ENCODE measurements at regions not wholly inside any gene's neighbourhood (a gene's known extent, or its start where the extent isn't known, plus 50 kb on each side); places are given as distances from the start of the nearest gene placed in this dataset.

DNA sequence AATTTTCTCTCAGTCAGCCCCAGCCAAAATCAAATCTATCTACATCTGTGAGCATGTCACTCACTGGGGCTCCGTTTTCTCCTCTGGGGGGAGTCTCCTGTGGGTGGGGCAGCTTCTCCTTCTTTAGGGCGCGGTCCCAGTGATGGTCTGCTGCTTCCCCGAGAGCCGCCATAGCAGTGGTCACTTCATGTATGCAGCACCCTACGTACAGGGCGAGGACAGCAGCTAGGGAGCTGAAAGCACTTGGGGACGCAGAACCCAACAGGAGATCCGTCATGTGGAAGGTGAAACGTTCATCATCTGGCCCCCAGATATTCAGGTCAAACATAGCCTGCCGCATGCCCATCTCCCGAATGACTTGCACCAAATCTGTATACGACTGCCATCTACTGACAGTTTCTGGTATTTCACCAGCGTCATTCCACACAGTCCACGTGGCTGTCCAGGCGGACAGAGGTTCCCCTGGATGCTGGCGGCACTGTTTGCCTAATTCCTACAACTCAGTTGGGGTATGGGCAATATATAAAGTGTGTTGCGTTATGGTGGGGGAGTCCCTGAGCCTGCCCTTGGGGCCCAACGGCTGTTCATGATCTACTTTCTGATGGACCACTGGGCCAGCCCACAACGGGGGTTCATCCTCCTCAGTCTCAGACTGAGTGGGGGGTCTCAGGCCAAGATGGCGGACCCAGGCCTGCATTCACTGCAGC is 795.0 kb downstream of the EFNA5 start:
- Histone ChIP-seq H3K79me1 (ENCODE audit: low read length) (no peaks in the 10 kb centered on the region), H4K5ac (ENCODE audit: low read length) (no peak overlapping the region), H3K27me3 (ENCODE audit: insufficient read depth, low read length, poor library complexity) (no peaks in the 10 kb centered on the region), H3K56ac (ENCODE audit: low read length) (no peak overlapping the region), H3K4me1 (ENCODE audit: control insufficient read depth, low read depth, low read length) (no peaks in the 10 kb centered on the region), H3K18ac (ENCODE audit: low read length) (no peak overlapping the region), H2BK120ac (ENCODE audit: low read depth, low read length) (no peak overlapping the region), H3K4me3 (ENCODE audit: low read length) (no peak overlapping the region), H3K4ac (ENCODE audit: low read depth, low read length) (no peak overlapping the region), H3K4me2 (ENCODE audit: low read length) (no peak overlapping the region), H2BK15ac (replicated peaks; ENCODE audit: low read depth) (no peak overlapping the region), H3K36me3 (ENCODE audit: control insufficient read depth, insufficient read depth, low read length) (no peaks in the 10 kb centered on the region), H2BK5ac (ENCODE audit: low read length) (no peak overlapping the region), H4K8ac (ENCODE audit: low read depth, low read length) (no peak overlapping the region), H3K23ac (ENCODE audit: low read length) (no peak overlapping the region), H2AK5ac (ENCODE audit: low read length) (no peak overlapping the region), H3K9ac (ENCODE audit: low read length) (no peak overlapping the region), H3K27ac (ENCODE audit: low read depth, low read length) (no peak overlapping the region), H3K79me2 (ENCODE audit: control insufficient read depth, insufficient read depth, low read length) (no peaks in the 10 kb centered on the region)
- no CpG with 5 or more reads among the region's 21 CpGs for WGBS (ENCODE audit: extremely low coverage, insufficient coverage, low lambda C conversion rate)
- peak; percentile 71 for DNase-seq

- no peak overlapping the region for H3K56ac ChIP-seq (ENCODE audit: low read length)
- no peak overlapping the region for H3K9ac ChIP-seq (ENCODE audit: low read length)
- no peaks in the 10 kb centered on the region for H3K4me1 ChIP-seq (ENCODE audit: control insufficient read depth, low read depth, low read length)
- no peak overlapping the region for H3K4me3 ChIP-seq (ENCODE audit: low read length)
- H3K23ac ChIP-seq (ENCODE audit: low read length), result no peak overlapping the region
- H2BK15ac ChIP-seq (replicated peaks; ENCODE audit: low read depth), result no peak overlapping the region
- no peak overlapping the region for H3K4ac ChIP-seq (ENCODE audit: low read depth, low read length)
- no peak overlapping the region for H4K5ac ChIP-seq (ENCODE audit: low read length)
- no peak overlapping the region for H4K8ac ChIP-seq (ENCODE audit: low read depth, low read length)
- no peaks in the 10 kb centered on the region for H3K79me2 ChIP-seq (ENCODE audit: control insufficient read depth, insufficient read depth, low read length)
- H2BK120ac ChIP-seq (ENCODE audit: low read depth, low read length), result no peak overlapping the region
- H2AK5ac ChIP-seq (ENCODE audit: low read length), result no peak overlapping the region
- no CpG with 5 or more reads among the region's 9 CpGs for WGBS (ENCODE audit: extremely low coverage, insufficient coverage, low lambda C conversion rate)
- no peaks in the 10 kb centered on the region for H3K27me3 ChIP-seq (ENCODE audit: insufficient read depth, low read length, poor library complexity)
- H3K4me2 ChIP-seq (ENCODE audit: low read length), result no peak overlapping the region
- no peak for DNase-seq
- H3K79me1 ChIP-seq (ENCODE audit: low read length), result no peaks in the 10 kb centered on the region
- H2BK5ac ChIP-seq (ENCODE audit: low read length), result no peak overlapping the region
- no peaks in the 10 kb centered on the region for H3K36me3 ChIP-seq (ENCODE audit: control insufficient read depth, insufficient read depth, low read length)
- H3K27ac ChIP-seq (ENCODE audit: low read depth, low read length), result no peak overlapping the region
- H3K18ac ChIP-seq (ENCODE audit: low read length), result no peak overlapping the region
Measured at GRCh38 chr5:106874974-106875373, 795.8 kb downstream of the EFNA5 start.

GRCh38 chr5:106874531-106874930 is 796.2 kb downstream of the EFNA5 start:
- no CpG with 5 or more reads among the region's 7 CpGs for WGBS (ENCODE audit: extremely low coverage, insufficient coverage, low lambda C conversion rate)
- no peaks in the 10 kb centered on the region for H3K79me1 ChIP-seq (ENCODE audit: low read length)
- H3K27me3 ChIP-seq (ENCODE audit: insufficient read depth, low read length, poor library complexity), result no peaks in the 10 kb centered on the region
- H3K56ac ChIP-seq (ENCODE audit: low read length), result no peak overlapping the region
- no peak overlapping the region for H2BK5ac ChIP-seq (ENCODE audit: low read length)
- H3K36me3 ChIP-seq (ENCODE audit: control insufficient read depth, insufficient read depth, low read length), result no peaks in the 10 kb centered on the region
- no peak overlapping the region for H3K4me2 ChIP-seq (ENCODE audit: low read length)
- no peak overlapping the region for H3K4me3 ChIP-seq (ENCODE audit: low read length)
- H4K5ac ChIP-seq (ENCODE audit: low read length), result no peak overlapping the region
- H2AK5ac ChIP-seq (ENCODE audit: low read length), result no peak overlapping the region
- H4K8ac ChIP-seq (ENCODE audit: low read depth, low read length), result no peak overlapping the region
- no peak overlapping the region for H2BK120ac ChIP-seq (ENCODE audit: low read depth, low read length)
- no peak overlapping the region for H3K23ac ChIP-seq (ENCODE audit: low read length)
- H3K4ac ChIP-seq (ENCODE audit: low read depth, low read length), result no peak overlapping the region
- H3K9ac ChIP-seq (ENCODE audit: low read length), result no peak overlapping the region
- H3K27ac ChIP-seq (ENCODE audit: low read depth, low read length), result no peak overlapping the region
- DNase-seq, result no peak
- H3K79me2 ChIP-seq (ENCODE audit: control insufficient read depth, insufficient read depth, low read length), result no peaks in the 10 kb centered on the region
- no peak overlapping the region for H2BK15ac ChIP-seq (replicated peaks; ENCODE audit: low read depth)
- no peak overlapping the region for H3K18ac ChIP-seq (ENCODE audit: low read length)
- H3K4me1 ChIP-seq (ENCODE audit: control insufficient read depth, low read depth, low read length), result no peaks in the 10 kb centered on the region

GRCh38 chr5:106873568-106873967 is 797.2 kb downstream of the EFNA5 start:
- H3K23ac ChIP-seq (ENCODE audit: low read length), result no peak overlapping the region
- no peak overlapping the region for H4K5ac ChIP-seq (ENCODE audit: low read length)
- no peak overlapping the region for H3K4me2 ChIP-seq (ENCODE audit: low read length)
- DNase-seq, result no peak
- H3K18ac ChIP-seq (ENCODE audit: low read length), result no peak overlapping the region
- no peak overlapping the region for H3K27ac ChIP-seq (ENCODE audit: low read depth, low read length)
- H2BK15ac ChIP-seq (replicated peaks; ENCODE audit: low read depth), result no peak overlapping the region
- no peak overlapping the region for H3K4ac ChIP-seq (ENCODE audit: low read depth, low read length)
- H3K27me3 ChIP-seq (ENCODE audit: insufficient read depth, low read length, poor library complexity), result no peaks in the 10 kb centered on the region
- H2AK5ac ChIP-seq (ENCODE audit: low read length), result no peak overlapping the region
- no peak overlapping the region for H4K8ac ChIP-seq (ENCODE audit: low read depth, low read length)
- no peaks in the 10 kb centered on the region for H3K36me3 ChIP-seq (ENCODE audit: control insufficient read depth, insufficient read depth, low read length)
- WGBS (ENCODE audit: extremely low coverage, insufficient coverage, low lambda C conversion rate), result no CpG with 5 or more reads among the region's 12 CpGs
- no peak overlapping the region for H3K4me3 ChIP-seq (ENCODE audit: low read length)
- no peak overlapping the region for H2BK120ac ChIP-seq (ENCODE audit: low read depth, low read length)
- H3K4me1 ChIP-seq (ENCODE audit: control insufficient read depth, low read depth, low read length), result no peaks in the 10 kb centered on the region
- no peak overlapping the region for H2BK5ac ChIP-seq (ENCODE audit: low read length)
- H3K79me2 ChIP-seq (ENCODE audit: control insufficient read depth, insufficient read depth, low read length), result no peaks in the 10 kb centered on the region
- H3K79me1 ChIP-seq (ENCODE audit: low read length), result no peaks in the 10 kb centered on the region
- no peak overlapping the region for H3K56ac ChIP-seq (ENCODE audit: low read length)
- H3K9ac ChIP-seq (ENCODE audit: low read length), result no peak overlapping the region

DNA sequence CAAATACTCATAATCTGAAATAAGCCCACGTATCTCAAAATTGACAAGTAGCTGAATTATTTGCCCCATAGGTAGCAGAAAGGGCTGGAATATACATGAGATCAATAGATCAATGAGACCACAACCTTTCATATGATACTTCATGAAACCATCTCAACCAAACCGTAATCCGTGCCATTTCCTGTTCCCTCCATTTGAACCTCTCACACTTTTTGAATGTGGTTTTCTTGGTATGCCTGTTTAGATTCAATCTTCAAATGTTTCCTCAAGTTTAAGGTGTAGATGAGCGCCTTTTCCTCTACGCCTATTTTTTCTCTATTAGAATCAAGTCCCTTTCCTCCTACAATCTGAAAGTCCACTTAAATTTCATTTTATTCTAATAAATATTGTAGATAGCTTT is 805.5 kb downstream of the EFNA5 start:
- Histone ChIP-seq H3K23ac (ENCODE audit: low read length) (no peak overlapping the region), H3K27me3 (ENCODE audit: insufficient read depth, low read length, poor library complexity) (no peaks in the 10 kb centered on the region), H2AK5ac (ENCODE audit: low read length) (no peak overlapping the region), H3K4me3 (ENCODE audit: low read length) (no peak overlapping the region), H3K56ac (ENCODE audit: low read length) (no peak overlapping the region), H3K79me2 (ENCODE audit: control insufficient read depth, insufficient read depth, low read length) (no peaks in the 10 kb centered on the region), H4K5ac (ENCODE audit: low read length) (no peak overlapping the region), H3K36me3 (ENCODE audit: control insufficient read depth, insufficient read depth, low read length) (no peaks in the 10 kb centered on the region), H3K4me2 (ENCODE audit: low read length) (no peak overlapping the region), H2BK120ac (ENCODE audit: low read depth, low read length) (no peak overlapping the region), H3K18ac (ENCODE audit: low read length) (no peak overlapping the region), H3K4ac (ENCODE audit: low read depth, low read length) (no peak overlapping the region), H4K8ac (ENCODE audit: low read depth, low read length) (no peak overlapping the region), H3K27ac (ENCODE audit: low read depth, low read length) (no peak overlapping the region), H3K79me1 (ENCODE audit: low read length) (no peaks in the 10 kb centered on the region), H3K9ac (ENCODE audit: low read length) (no peak overlapping the region), H2BK5ac (ENCODE audit: low read length) (no peak overlapping the region), H3K4me1 (ENCODE audit: control insufficient read depth, low read depth, low read length) (no peaks in the 10 kb centered on the region), H2BK15ac (replicated peaks; ENCODE audit: low read depth) (no peak overlapping the region)
- WGBS (ENCODE audit: extremely low coverage, insufficient coverage, low lambda C conversion rate), result no CpG with 5 or more reads among the region's 5 CpGs
- no peak for DNase-seq
